WTC11 (cell line): ENCODE measurements at regions not wholly inside any gene's neighbourhood (a gene's known extent, or its start where the extent isn't known, plus 50 kb on each side); places are given as distances from the start of the nearest gene placed in this dataset.

Source experiments
- ATAC-seq: fragments of 200-7000 bp; cut with Tn5 transposase; 2 replicates; pipeline ENCODE4 v1.10.0; 2021; ENCODE audit warnings: mild to moderate bottlenecking, moderate library complexity
- CTCF ChIA-PET: fragments of 300-600 bp; sonication (Branson Sonifier 250); formaldehyde crosslinking; loops from one replicate; lab custom pipeline; 2021; ENCODE audit warnings: antibody characterized with exemption; lab: Charles Lee
- POLR2A ChIA-PET: fragments of 350-600 bp; sonication (Branson Sonifier 250); formaldehyde crosslinking; loops from one replicate; lab custom pipeline; 2021; ENCODE audit warnings: antibody characterized with exemption; lab: Charles Lee
- DNase-seq: peaks from one replicate; pipeline ENCODE4 v3.0.0; 2021; ENCODE audit warnings: low spot score
- H3K27ac Mint-ChIP-seq: 2 replicates; pipeline ENCODE4 v1.8.0; 2021; ENCODE audit warnings: mixed read lengths
- H3K27me3 Mint-ChIP-seq: 2 replicates; pipeline ENCODE4 v1.8.0; 2021; ENCODE audit warnings: low read depth, mild to moderate bottlenecking, moderate library complexity, mixed read lengths
- H3K36me3 Mint-ChIP-seq: 2 replicates; pipeline ENCODE4 v1.8.0; 2021; ENCODE audit warnings: mixed read lengths
- H3K4me1 Mint-ChIP-seq: 2 replicates; pipeline ENCODE4 v1.8.0; 2022; ENCODE audit warnings: mixed read lengths
- H3K4me3 Mint-ChIP-seq: 2 replicates; pipeline ENCODE4 v1.8.0; 2021; ENCODE audit warnings: mild to moderate bottlenecking, moderate library complexity, mixed read lengths
- H3K9me3 Mint-ChIP-seq: 2 replicates; pipeline ENCODE4 v1.8.0; 2021; ENCODE audit warnings: mixed read lengths
- AFF4 ChIP-seq: sonication (generic); formaldehyde crosslinking; IDR thresholded peaks from 2 replicates; pipeline ENCODE4 v1.8.1; 2023; ENCODE audit warnings: mild to moderate bottlenecking, missing genetic modification reagents, borderline replicate concordance
- CREB1 ChIP-seq: sonication (generic); formaldehyde crosslinking; IDR thresholded peaks from 2 replicates; pipeline ENCODE4 v1.8.0; 2023; ENCODE audit warnings: mild to moderate bottlenecking, missing genetic modification reagents
- ERG ChIP-seq: fragments of 250-450 bp; sonication (Bioruptor Pico); IDR thresholded peaks from 2 replicates; pipeline ENCODE4 v1.8.0; 2021; ENCODE audit warnings: mild to moderate bottlenecking
- ESRRA ChIP-seq: sonication (generic); formaldehyde crosslinking; IDR thresholded peaks from 2 replicates; pipeline ENCODE4 v1.8.1; 2022; ENCODE audit warnings: mild to moderate bottlenecking, missing genetic modification reagents, borderline replicate concordance
- FOXP4 ChIP-seq: sonication (generic); formaldehyde crosslinking; IDR thresholded peaks from 2 replicates; pipeline ENCODE4 v1.8.0; 2022; ENCODE audit warnings: mild to moderate bottlenecking, missing genetic modification reagents
- GRHL2 ChIP-seq: fragments of 250-450 bp; sonication (Bioruptor Pico); IDR thresholded peaks from 2 replicates; pipeline ENCODE4 v1.8.0; 2022; ENCODE audit warnings: mild to moderate bottlenecking, moderate library complexity; ENCODE audit not compliant: insufficient replicate concordance, severe bottlenecking
- MLX ChIP-seq: sonication (generic); formaldehyde crosslinking; IDR thresholded peaks from 2 replicates; pipeline ENCODE4 v1.8.1; 2023; ENCODE audit warnings: mild to moderate bottlenecking, missing genetic modification reagents, moderate library complexity
- NFATC4 ChIP-seq: fragments of 250-450 bp; sonication (Bioruptor Pico); IDR thresholded peaks from 2 replicates; pipeline ENCODE4 v1.9.0; 2021; ENCODE audit warnings: mild to moderate bottlenecking
- NFYB ChIP-seq: sonication (generic); formaldehyde crosslinking; conservative IDR thresholded peaks from 2 replicates; pipeline ENCODE4 v1.8.0; 2022; ENCODE audit warnings: low read depth, missing genetic modification reagents
- OVOL2 ChIP-seq: fragments of 250-450 bp; sonication (Bioruptor Pico); IDR thresholded peaks from 2 replicates; pipeline ENCODE4 v1.9.0; 2021; ENCODE audit warnings: mild to moderate bottlenecking, borderline replicate concordance
- SMAD4 ChIP-seq: sonication (generic); formaldehyde crosslinking; IDR thresholded peaks from 2 replicates; pipeline ENCODE4 v1.8.0; 2022; ENCODE audit warnings: mild to moderate bottlenecking, missing genetic modification reagents
- SOX15 ChIP-seq: fragments of 250-450 bp; sonication (Bioruptor Pico); IDR thresholded peaks from 2 replicates; pipeline ENCODE4 v1.9.0; 2021; ENCODE audit warnings: mild to moderate bottlenecking
- ZNF317 ChIP-seq: sonication (generic); formaldehyde crosslinking; IDR thresholded peaks from 2 replicates; pipeline ENCODE4 v1.8.1; 2023; ENCODE audit warnings: low read depth, mild to moderate bottlenecking, moderate library complexity, missing genetic modification reagents, borderline replicate concordance
- ZNF416 ChIP-seq: fragments of 250-450 bp; sonication (Bioruptor Pico); IDR thresholded peaks from 2 replicates; pipeline ENCODE4 v1.9.0; 2021; ENCODE audit warnings: mild to moderate bottlenecking, inconsistent platforms
- ZNF423 ChIP-seq: fragments of 250-450 bp; sonication (Bioruptor Pico); IDR thresholded peaks from 2 replicates; pipeline ENCODE4 v2.1.2; 2022; ENCODE audit warnings: mild to moderate bottlenecking, moderate library complexity
- ZNF671 ChIP-seq: fragments of 250-450 bp; sonication (Bioruptor Pico); IDR thresholded peaks from 2 replicates; pipeline ENCODE4 v1.8.0; 2021; ENCODE audit warnings: mild to moderate bottlenecking
- TF ChIP-seq, protein P1 (sequence below): fragments of 250-450 bp; sonication (Bioruptor Pico); IDR thresholded peaks from 2 replicates; pipeline ENCODE4 v2.1.2; 2022; ENCODE audit warnings: mild to moderate bottlenecking, moderate library complexity
- TF ChIP-seq, protein P2 (sequence below): sonication (generic); formaldehyde crosslinking; IDR thresholded peaks from 2 replicates; pipeline ENCODE4 v1.8.1; 2022; ENCODE audit warnings: low read depth, mild to moderate bottlenecking, moderate library complexity, missing genetic modification reagents, borderline replicate concordance
- TF ChIP-seq, protein P3 (sequence below): sonication (generic); formaldehyde crosslinking; IDR thresholded peaks from 2 replicates; pipeline ENCODE4 v1.8.0; 2023; ENCODE audit warnings: missing genetic modification reagents
- TF ChIP-seq, protein P4 (sequence below): sonication (generic); formaldehyde crosslinking; IDR thresholded peaks from 2 replicates; pipeline ENCODE4 v1.8.0; 2023; ENCODE audit warnings: missing genetic modification reagents, mild to moderate bottlenecking, borderline replicate concordance

GRCh38 chr1:41980827-41981653, 62.3 kb upstream of the HIVEP3 start (continued):
- no peak for TF ChIP-seq GRHL2
- TF ChIP-seq, protein P1, sequence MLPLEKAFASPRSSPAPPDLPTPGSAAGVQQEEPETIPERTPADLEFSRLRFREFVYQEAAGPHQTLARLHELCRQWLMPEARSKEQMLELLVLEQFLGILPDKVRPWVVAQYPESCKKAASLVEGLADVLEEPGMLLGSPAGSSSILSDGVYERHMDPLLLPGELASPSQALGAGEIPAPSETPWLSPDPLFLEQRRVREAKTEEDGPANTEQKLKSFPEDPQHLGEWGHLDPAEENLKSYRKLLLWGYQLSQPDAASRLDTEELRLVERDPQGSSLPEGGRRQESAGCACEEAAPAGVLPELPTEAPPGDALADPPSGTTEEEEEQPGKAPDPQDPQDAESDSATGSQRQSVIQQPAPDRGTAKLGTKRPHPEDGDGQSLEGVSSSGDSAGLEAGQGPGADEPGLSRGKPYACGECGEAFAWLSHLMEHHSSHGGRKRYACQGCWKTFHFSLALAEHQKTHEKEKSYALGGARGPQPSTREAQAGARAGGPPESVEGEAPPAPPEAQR, result no peak
- TF ChIP-seq AFF4 (CRISPR knock-in tag), result no peak
- no peak for TF ChIP-seq SMAD4 (CRISPR knock-in tag)
- no peak for TF ChIP-seq NFYB (CRISPR knock-in tag)
- TF ChIP-seq ZNF317 (CRISPR knock-in tag), result no peak
- no peak for TF ChIP-seq CREB1 (CRISPR knock-in tag)
- no peak for TF ChIP-seq ZNF416 (CRISPR knock-in tag)
- no peak for TF ChIP-seq ZNF423
- TF ChIP-seq, all 79 proteins: peak for 0

DNA sequence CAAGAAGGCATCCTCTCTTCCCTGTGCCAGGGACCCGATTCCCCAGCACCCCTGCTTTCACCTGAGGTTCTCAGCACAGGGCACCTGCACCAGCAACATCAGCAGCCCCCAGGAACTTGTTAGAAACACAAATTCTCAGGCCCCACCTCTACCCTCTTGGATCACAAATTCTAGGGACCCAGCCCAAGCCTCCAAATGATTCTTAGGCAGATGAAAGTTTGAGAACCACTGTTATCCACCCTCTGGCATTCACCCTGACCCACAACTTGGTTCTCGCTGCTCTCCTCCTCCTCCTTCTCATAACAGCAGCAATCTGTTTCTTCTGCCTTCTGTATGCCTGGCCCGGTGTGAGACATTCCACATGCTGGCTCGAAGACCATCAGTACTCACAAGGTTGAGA, 60.3 kb upstream of the HIVEP3 start:
- Mint-ChIP-seq H3K36me3 (no peaks in the 10 kb centered on the region), H3K9me3 (no peaks in the 10 kb centered on the region), H3K4me1 (peaks cover 19% of the 10 kb centered on the region), H3K27me3 (no peaks in the 10 kb centered on the region), H3K27ac (no peak overlapping the region), H3K4me3 (no peak overlapping the region)
- no peak for DNase-seq
- CTCF ChIA-PET, result no interaction called here
- ATAC-seq, result no peak
- POLR2A ChIA-PET, result no interaction called here
- TF ChIP-seq NFATC4 (CRISPR knock-in tag) (no peak), ZNF317 (CRISPR knock-in tag) (no peak), ERG (CRISPR knock-in tag) (no peak), ESRRA (CRISPR knock-in tag) (no peak), OVOL2 (no peak), MLX (no peak), SOX15 (no peak), FOXP4 (CRISPR knock-in tag) (no peak), ZNF671 (CRISPR knock-in tag) (no peak)
- TF ChIP-seq, protein P2, sequence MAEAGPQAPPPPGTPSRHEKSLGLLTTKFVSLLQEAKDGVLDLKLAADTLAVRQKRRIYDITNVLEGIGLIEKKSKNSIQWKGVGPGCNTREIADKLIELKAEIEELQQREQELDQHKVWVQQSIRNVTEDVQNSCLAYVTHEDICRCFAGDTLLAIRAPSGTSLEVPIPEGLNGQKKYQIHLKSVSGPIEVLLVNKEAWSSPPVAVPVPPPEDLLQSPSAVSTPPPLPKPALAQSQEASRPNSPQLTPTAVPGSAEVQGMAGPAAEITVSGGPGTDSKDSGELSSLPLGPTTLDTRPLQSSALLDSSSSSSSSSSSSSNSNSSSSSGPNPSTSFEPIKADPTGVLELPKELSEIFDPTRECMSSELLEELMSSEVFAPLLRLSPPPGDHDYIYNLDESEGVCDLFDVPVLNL, result no peak
- TF ChIP-seq, protein P3, sequence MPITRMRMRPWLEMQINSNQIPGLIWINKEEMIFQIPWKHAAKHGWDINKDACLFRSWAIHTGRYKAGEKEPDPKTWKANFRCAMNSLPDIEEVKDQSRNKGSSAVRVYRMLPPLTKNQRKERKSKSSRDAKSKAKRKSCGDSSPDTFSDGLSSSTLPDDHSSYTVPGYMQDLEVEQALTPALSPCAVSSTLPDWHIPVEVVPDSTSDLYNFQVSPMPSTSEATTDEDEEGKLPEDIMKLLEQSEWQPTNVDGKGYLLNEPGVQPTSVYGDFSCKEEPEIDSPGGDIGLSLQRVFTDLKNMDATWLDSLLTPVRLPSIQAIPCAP, result no peak
- TF ChIP-seq, protein P4, sequence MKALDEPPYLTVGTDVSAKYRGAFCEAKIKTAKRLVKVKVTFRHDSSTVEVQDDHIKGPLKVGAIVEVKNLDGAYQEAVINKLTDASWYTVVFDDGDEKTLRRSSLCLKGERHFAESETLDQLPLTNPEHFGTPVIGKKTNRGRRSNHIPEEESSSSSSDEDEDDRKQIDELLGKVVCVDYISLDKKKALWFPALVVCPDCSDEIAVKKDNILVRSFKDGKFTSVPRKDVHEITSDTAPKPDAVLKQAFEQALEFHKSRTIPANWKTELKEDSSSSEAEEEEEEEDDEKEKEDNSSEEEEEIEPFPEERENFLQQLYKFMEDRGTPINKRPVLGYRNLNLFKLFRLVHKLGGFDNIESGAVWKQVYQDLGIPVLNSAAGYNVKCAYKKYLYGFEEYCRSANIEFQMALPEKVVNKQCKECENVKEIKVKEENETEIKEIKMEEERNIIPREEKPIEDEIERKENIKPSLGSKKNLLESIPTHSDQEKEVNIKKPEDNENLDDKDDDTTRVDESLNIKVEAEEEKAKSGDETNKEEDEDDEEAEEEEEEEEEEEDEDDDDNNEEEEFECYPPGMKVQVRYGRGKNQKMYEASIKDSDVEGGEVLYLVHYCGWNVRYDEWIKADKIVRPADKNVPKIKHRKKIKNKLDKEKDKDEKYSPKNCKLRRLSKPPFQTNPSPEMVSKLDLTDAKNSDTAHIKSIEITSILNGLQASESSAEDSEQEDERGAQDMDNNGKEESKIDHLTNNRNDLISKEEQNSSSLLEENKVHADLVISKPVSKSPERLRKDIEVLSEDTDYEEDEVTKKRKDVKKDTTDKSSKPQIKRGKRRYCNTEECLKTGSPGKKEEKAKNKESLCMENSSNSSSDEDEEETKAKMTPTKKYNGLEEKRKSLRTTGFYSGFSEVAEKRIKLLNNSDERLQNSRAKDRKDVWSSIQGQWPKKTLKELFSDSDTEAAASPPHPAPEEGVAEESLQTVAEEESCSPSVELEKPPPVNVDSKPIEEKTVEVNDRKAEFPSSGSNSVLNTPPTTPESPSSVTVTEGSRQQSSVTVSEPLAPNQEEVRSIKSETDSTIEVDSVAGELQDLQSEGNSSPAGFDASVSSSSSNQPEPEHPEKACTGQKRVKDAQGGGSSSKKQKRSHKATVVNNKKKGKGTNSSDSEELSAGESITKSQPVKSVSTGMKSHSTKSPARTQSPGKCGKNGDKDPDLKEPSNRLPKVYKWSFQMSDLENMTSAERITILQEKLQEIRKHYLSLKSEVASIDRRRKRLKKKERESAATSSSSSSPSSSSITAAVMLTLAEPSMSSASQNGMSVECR, result no peak
